A549 (cell line): ENCODE measurements at regions not wholly inside any gene's neighbourhood (a gene's known extent, or its start where the extent isn't known, plus 50 kb on each side); places are given as distances from the start of the nearest gene placed in this dataset.
"Not testable (repeated sequence)": the region's sequence is repeated elsewhere in the genome, so short reads cannot be mapped to it uniquely, and the experiment has no call there.

ENCODE experiments used
- ATAC-seq, 2 experiments: fragments of 200-7000 bp in 1 of 2; fragments of >200 bp in 1 of 2; cut with Nextera tagmentation in 1 of 2; cut with Tn5 transposase in 1 of 2; 3 replicates each; pipeline versions ENCODE4 v1.8.0 to v1.9.1; 2018 to 2020; ENCODE audit warnings: mild to moderate bottlenecking in 1 of 2, moderate library complexity in 1 of 2
- CTCF ChIA-PET: fragments of 300-600 bp; sonication (Branson Sonifier 250); formaldehyde crosslinking; extraction: SDS; loops from one replicate; lab custom pipeline; 2021; ENCODE audit warnings: antibody characterized with exemption, inconsistent platforms; lab: Yijun Ruan, JAX
- POLR2A ChIA-PET: fragments of 350-600 bp; formaldehyde crosslinking; extraction: SDS; loops from one replicate; lab custom pipeline; 2021; ENCODE audit warnings: antibody characterized with exemption, inconsistent platforms; lab: Yijun Ruan, JAX
- DNase-seq, 2 experiments: peaks; one replicate each; pipeline versions ENCODE4 v3.0.0 to v3.0.0-alpha.2; 2011 to 2016; ENCODE audit warnings: low read depth in 1 of 2, low spot score in 1 of 2
- FAIRE-seq: peaks from 2 replicates; lab custom pipeline; 2011; peaks lifted over from hg19 to GRCh38; lab: Jason Lieb, UNC
- H3K27ac ChIP-seq, 2 experiments: fragments of >200 bp; sonication (Bioruptor Twin); formaldehyde crosslinking; 3 replicates each; pipeline ENCODE4 v1.5.1; 2016 to 2017
- H3K4me1 ChIP-seq: fragments of >200 bp; sonication (Bioruptor Twin); formaldehyde crosslinking; 3 replicates; pipeline ENCODE4 v1.6.1; 2016
- H3K4me2 ChIP-seq: fragments of >200 bp; sonication (Bioruptor Twin); formaldehyde crosslinking; 3 replicates; pipeline ENCODE4 v1.6.1; 2016
- H3K4me3 ChIP-seq: fragments of >200 bp; sonication (Bioruptor Twin); formaldehyde crosslinking; 3 replicates; pipeline ENCODE4 v1.5.1; 2016
- H3K9me3 ChIP-seq: fragments of >200 bp; sonication (Bioruptor Twin); formaldehyde crosslinking; 3 replicates; pipeline ENCODE4 v1.6.1; 2016
- BCL3 ChIP-seq: fragments of >200 bp; sonication (Bioruptor Twin); formaldehyde crosslinking; IDR thresholded peaks from 3 replicates; pipeline ENCODE4 v1.6.1; 2016
- CBX8 ChIP-seq: fragments of 200-600 bp; sonication (generic); IDR thresholded peaks from 2 replicates; pipeline ENCODE4 v1.6.1; 2016
- ELK1 ChIP-seq: fragments of 150-350 bp; IDR thresholded peaks from 2 replicates; pipeline ENCODE4 v1.6.1; 2014; ENCODE audit warnings: low read depth, mild to moderate bottlenecking, low read length
- FOSB ChIP-seq: fragments of 250-450 bp; sonication (Bioruptor Pico); IDR thresholded peaks from 2 replicates; pipeline ENCODE4 v1.5.0; 2020; ENCODE audit warnings: mild to moderate bottlenecking, moderate library complexity
- GATA3 ChIP-seq: IDR thresholded peaks from 2 replicates; pipeline ENCODE4 v1.6.1; 2012; ENCODE audit warnings: borderline replicate concordance
- HOXA7 ChIP-seq: fragments of 250-450 bp; sonication (Bioruptor Pico); IDR thresholded peaks from 2 replicates; pipeline ENCODE4 v1.5.0; 2020; ENCODE audit warnings: mild to moderate bottlenecking, moderate library complexity
- HOXB13 ChIP-seq: fragments of 250-450 bp; sonication (Bioruptor Pico); IDR thresholded peaks from 2 replicates; pipeline ENCODE4 v1.5.0; 2020; ENCODE audit warnings: low read depth, mild to moderate bottlenecking, moderate library complexity
- MAX ChIP-seq: IDR thresholded peaks from 2 replicates; pipeline ENCODE4 v1.6.1; 2012
- MYC ChIP-seq: IDR thresholded peaks from 2 replicates; pipeline ENCODE4 v1.6.1; 2012; ENCODE audit warnings: mild to moderate bottlenecking, inconsistent platforms, low read length, improper control_type of control experiment, borderline replicate concordance
- PBX3 ChIP-seq: IDR thresholded peaks from 2 replicates; pipeline ENCODE4 v1.6.1; 2012
- POLR2A ChIP-seq: IDR thresholded peaks from 2 replicates; pipeline ENCODE4 v1.6.1; 2012; ENCODE audit warnings: mild to moderate bottlenecking, low read length
- RAD21 ChIP-seq, 2 experiments: fragments of >200 bp in 1 of 2; sonication (Bioruptor Twin) in 1 of 2; formaldehyde crosslinking in 1 of 2; IDR thresholded peaks in 1 of 2; conservative IDR thresholded peaks in 1 of 2; 2 replicates in 1 of 2; 3 replicates in 1 of 2; pipeline ENCODE4 v1.6.1; 2012 to 2018; ENCODE audit warnings: inconsistent platforms in 1 of 2
- RARB ChIP-seq: fragments of 250-450 bp; sonication (Bioruptor Pico); IDR thresholded peaks from 2 replicates; pipeline ENCODE4 v1.8.0; 2021; ENCODE audit warnings: mild to moderate bottlenecking, moderate library complexity
- SREBF2 ChIP-seq: fragments of 450-650 bp; IDR thresholded peaks from 2 replicates; pipeline ENCODE4 v1.6.1; 2014; ENCODE audit warnings: mild to moderate bottlenecking, moderate library complexity
- TFCP2L1 ChIP-seq: fragments of 250-450 bp; sonication (Bioruptor Pico); IDR thresholded peaks from 2 replicates; pipeline ENCODE4 v1.5.0; 2021; ENCODE audit warnings: mild to moderate bottlenecking
- ZSCAN20 ChIP-seq: fragments of 250-450 bp; sonication (Bioruptor Pico); IDR thresholded peaks from 2 replicates; pipeline ENCODE4 v1.8.0; 2022; ENCODE audit warnings: mild to moderate bottlenecking, moderate library complexity
- WGBS: methylation state at CpG from one replicate; pipeline ENCODE4 v1.1.6; 2017; ENCODE audit errors: missing lambda C conversion rate; 5-methylcytosine and 5-hydroxymethylcytosine counted together

GRCh38 chr3:197618408-197618807, 62.6 kb upstream of the BDH1 start:
- FAIRE-seq, H3K27ac ChIP-seq, CTCF ChIA-PET, H3K4me3 ChIP-seq, H3K9me3 ChIP-seq, POLR2A ChIA-PET, ATAC-seq, H3K4me1 ChIP-seq, DNase-seq, H3K4me2 ChIP-seq: not testable (repeated sequence)
- 94% methylated on average over 5 of the region's 5 CpGs for WGBS

- FAIRE-seq, result no peak
- no peaks in the 10 kb centered on the region for H3K9me3 ChIP-seq
- POLR2A ChIA-PET, result no interaction called here
- no peak overlapping the region for H3K4me3 ChIP-seq
- no peak overlapping the region for H3K27ac ChIP-seq
- 80% methylated on average over 3 of the region's 3 CpGs for WGBS
- TF ChIP-seq FOSB (CRISPR knock-in tag), result no peak
- TF ChIP-seq PBX3, result no peak
- TF ChIP-seq ELK1, result no peak
- TF ChIP-seq MAX, result no peak
- TF ChIP-seq ZSCAN20 (CRISPR knock-in tag), result no peak
- TF ChIP-seq RAD21 (conservative IDR thresholded peaks at IDR 0.05 in 1 of 2, IDR thresholded peaks at IDR 0.05 in 1 of 2), result no peak
- no peak for TF ChIP-seq SREBF2
- TF ChIP-seq CBX8, result no peak
- no peak for TF ChIP-seq POLR2A
- no peak for TF ChIP-seq HOXB13 (CRISPR knock-in tag)
- TF ChIP-seq, all 56 proteins: peak for 0
- Histone ChIP-seq H3K4me1 (no peaks in the 10 kb centered on the region), H3K4me2 (no peak overlapping the region)
- CTCF ChIA-PET, result interaction anchor here (2.0 kb wide), 1 partner anchor 16 kb away, joined by 10 read pairs; no protein-coding TSS in a partner anchor
- DNase-seq, result no peak
- ATAC-seq, result no peak
Observed at GRCh38 chr3:197615430-197615829, 59.7 kb upstream of the BDH1 start.

GRCh38 chr3:197614134-197614533, 58.4 kb upstream of the BDH1 start:
- H3K4me1 ChIP-seq, H3K27ac ChIP-seq, H3K9me3 ChIP-seq, ATAC-seq, H3K4me3 ChIP-seq, H3K4me2 ChIP-seq, DNase-seq, FAIRE-seq, POLR2A ChIA-PET: not testable (repeated sequence)
- 90% methylated on average over 3 of the region's 3 CpGs for WGBS
- CTCF ChIA-PET, result interaction anchor here (1.6 kb wide), 1 partner anchor 15 kb away, joined by 7 read pairs; no protein-coding TSS in a partner anchor

GRCh38 chr3:197613199-197613598, 57.4 kb upstream of the BDH1 start:
- POLR2A ChIA-PET, result no interaction called here
- WGBS, result 88% methylated on average over 6 of the region's 6 CpGs
- Histone ChIP-seq H3K4me3 (no peak overlapping the region), H3K9me3 (no peaks in the 10 kb centered on the region), H3K27ac (no peak overlapping the region), H3K4me2 (no peak overlapping the region), H3K4me1 (no peaks in the 10 kb centered on the region)
- DNase-seq (no peak), ATAC-seq (no peak), FAIRE-seq (no peak)
- no peak for TF ChIP-seq RARB (CRISPR knock-in tag)
- TF ChIP-seq MYC, result no peak
- no peak for TF ChIP-seq GATA3
- TF ChIP-seq HOXA7, result no peak
- TF ChIP-seq TFCP2L1, result no peak
- CTCF ChIA-PET, result interaction anchor here (1.6 kb wide), 1 partner anchor 14 kb away, joined by 7 read pairs; no protein-coding TSS in a partner anchor

- WGBS, result 90% methylated on average over 2 of the region's 2 CpGs
- TF ChIP-seq BCL3, result no peak
- TF ChIP-seq, all 56 proteins: peak for 0
- Histone ChIP-seq H3K9me3 (no peaks in the 10 kb centered on the region), H3K27ac (no peak overlapping the region), H3K4me2 (no peak overlapping the region), H3K4me3 (no peak overlapping the region), H3K4me1 (no peaks in the 10 kb centered on the region)
- FAIRE-seq, result no peak
- DNase-seq, result no peak
- CTCF ChIA-PET, result interaction anchor here (2.4 kb wide), 1 partner anchor 12 kb away, joined by 9 read pairs; no protein-coding TSS in a partner anchor
- ATAC-seq, result no peak
- POLR2A ChIA-PET, result no interaction called here
Observed at GRCh38 chr3:197611255-197611654, 55.5 kb upstream of the BDH1 start.
